HEK293 (cell line): ENCODE measurements at regions not wholly inside any gene's neighbourhood (a gene's known extent, or its start where the extent isn't known, plus 50 kb on each side); places are given as distances from the start of the nearest gene placed in this dataset.

ENCODE experiments used
- CTCF ChIA-PET: fragments of 350-600 bp; formaldehyde crosslinking; extraction: SDS; loops from one replicate; lab custom pipeline; 2021; ENCODE audit warnings: antibody characterized with exemption; lab: Yijun Ruan, JAX
- POLR2A ChIA-PET: fragments of 300-600 bp; formaldehyde crosslinking; extraction: SDS; loops from one replicate; lab custom pipeline; 2020; ENCODE audit warnings: antibody characterized with exemption, inconsistent platforms; lab: Yijun Ruan, JAX
- H3K27ac ChIP-seq: fragments of 200-500 bp; sonication (Bioruptor generic); 2 replicates; pipeline ENCODE4 v1.5.1; 2014; ENCODE audit warnings: low read depth, low read length, control low read depth, inconsistent platforms; ENCODE audit errors: extremely low read depth
- H3K36me3 ChIP-seq, 2 experiments: fragments of 200-500 bp in 1 of 2; sonication (Bioruptor generic) in 1 of 2; 1 replicate in 1 of 2; 2 replicates in 1 of 2; pipeline ENCODE4 v1.5.1; 2014 to 2017; ENCODE audit warnings: inconsistent platforms in 2 of 2, low read length in 2 of 2; ENCODE audit not compliant: control insufficient read depth in 2 of 2, insufficient read depth in 1 of 2
- H3K4me1 ChIP-seq: fragments of 200-500 bp; sonication (Bioruptor generic); 2 replicates; pipeline ENCODE4 v1.5.1; 2014; ENCODE audit warnings: mild to moderate bottlenecking, low read length, inconsistent platforms; ENCODE audit not compliant: control insufficient read depth, insufficient read depth
- H3K4me3 ChIP-seq: 2 replicates; pipeline ENCODE4 v1.5.1; 2011; ENCODE audit warnings: low read depth, mild to moderate bottlenecking, control low read depth, low read length, moderate library complexity
- H3K9me3 ChIP-seq: fragments of 200-500 bp; sonication (Bioruptor generic); 2 replicates; pipeline ENCODE4 v1.5.1; 2014; ENCODE audit warnings: low read depth, low read length, inconsistent platforms; ENCODE audit not compliant: control insufficient read depth, insufficient read depth
- BCL11A ChIP-seq: fragments of 450-650 bp; formaldehyde crosslinking; IDR thresholded peaks from 2 replicates; pipeline ENCODE4 v1.5.1; 2016; ENCODE audit warnings: low read depth, missing biosample characterization, missing genetic modification characterization
- BCL11B ChIP-seq: fragments of 450-650 bp; formaldehyde crosslinking; IDR thresholded peaks from 2 replicates; pipeline ENCODE4 v1.5.1; 2016; ENCODE audit warnings: low read depth, missing biosample characterization, missing genetic modification characterization
- EGR2 ChIP-seq: fragments of 450-650 bp; formaldehyde crosslinking; IDR thresholded peaks from 2 replicates; pipeline ENCODE4 v1.5.1; 2016; ENCODE audit warnings: low read depth, missing biosample characterization, missing genetic modification characterization
- PRDM6 ChIP-seq: fragments of 450-650 bp; formaldehyde crosslinking; IDR thresholded peaks from 2 replicates; pipeline ENCODE4 v1.5.1; 2017; ENCODE audit warnings: missing biosample characterization, missing genetic modification characterization
- RBAK ChIP-seq: fragments of 450-650 bp; formaldehyde crosslinking; IDR thresholded peaks from 2 replicates; pipeline ENCODE4 v1.5.1; 2016; ENCODE audit warnings: missing biosample characterization, missing genetic modification characterization
- ZFP41 ChIP-seq: fragments of 450-650 bp; formaldehyde crosslinking; IDR thresholded peaks from 2 replicates; pipeline ENCODE4 v1.5.1; 2016; ENCODE audit warnings: missing biosample characterization, missing genetic modification characterization, borderline replicate concordance
- ZIC2 ChIP-seq: fragments of 450-650 bp; formaldehyde crosslinking; IDR thresholded peaks from 2 replicates; pipeline ENCODE4 v1.5.1; 2016; ENCODE audit warnings: missing biosample characterization, missing genetic modification characterization
- ZNF23 ChIP-seq: fragments of 450-650 bp; formaldehyde crosslinking; IDR thresholded peaks from 2 replicates; pipeline ENCODE4 v1.5.1; 2016; ENCODE audit warnings: missing biosample characterization, missing genetic modification characterization, borderline replicate concordance
- ZNF266 ChIP-seq: fragments of 450-650 bp; formaldehyde crosslinking; IDR thresholded peaks from 2 replicates; pipeline ENCODE4 v1.5.1; 2016; ENCODE audit warnings: missing biosample characterization, missing genetic modification characterization, low read depth
- ZNF280D ChIP-seq: fragments of 450-650 bp; formaldehyde crosslinking; IDR thresholded peaks from 2 replicates; pipeline ENCODE4 v1.5.1; 2016; ENCODE audit warnings: missing biosample characterization, missing genetic modification characterization
- ZNF510 ChIP-seq: fragments of 450-650 bp; formaldehyde crosslinking; IDR thresholded peaks from 2 replicates; pipeline ENCODE4 v1.5.1; 2018; ENCODE audit warnings: mild to moderate bottlenecking, missing genetic modification characterization, missing biosample characterization; ENCODE audit not compliant: insufficient replicate concordance
- ZNF514 ChIP-seq: fragments of 450-650 bp; formaldehyde crosslinking; IDR thresholded peaks from 2 replicates; pipeline ENCODE4 v1.5.1; 2016; ENCODE audit warnings: missing biosample characterization, missing genetic modification characterization
- ZNF518A ChIP-seq: fragments of 450-650 bp; formaldehyde crosslinking; conservative IDR thresholded peaks from 2 replicates; pipeline ENCODE4 v1.5.1; 2016; ENCODE audit warnings: low read depth, missing biosample characterization, missing genetic modification characterization
- ZNF560 ChIP-seq: fragments of 450-650 bp; formaldehyde crosslinking; IDR thresholded peaks from 2 replicates; pipeline ENCODE4 v1.5.1; 2017; ENCODE audit warnings: missing biosample characterization, missing genetic modification characterization, borderline replicate concordance

GRCh38 chr5:116382032-116382873, 192.4 kb downstream of the SEMA6A start (continued):
- no peak for TF ChIP-seq PRDM6 (tag by site-specific recombination)
- no peak for TF ChIP-seq ZNF510 (tag by site-specific recombination)
- TF ChIP-seq ZNF514 (tag by site-specific recombination), result no peak
- no peak for TF ChIP-seq BCL11A (tag by site-specific recombination)
- TF ChIP-seq ZNF560 (tag by site-specific recombination), result no peak
- TF ChIP-seq BCL11B (tag by site-specific recombination), result no peak

- TF ChIP-seq ZFP41 (tag by site-specific recombination) (no peak), RBAK (tag by site-specific recombination) (no peak), ZNF518A (no peak), ZNF23 (tag by site-specific recombination) (no peak), EGR2 (tag by site-specific recombination) (no peak), ZNF266 (tag by site-specific recombination) (no peak), ZIC2 (tag by site-specific recombination) (no peak), ZNF280D (tag by site-specific recombination) (no peak)
- no peaks in the 10 kb centered on the region for H3K36me3 ChIP-seq
- POLR2A ChIA-PET, result no interaction called here
- no peak overlapping the region for H3K27ac ChIP-seq
- 0 out of 2 replicates have a peak, but pooled peaks cover 3% of the 10 kb centered on the region for H3K4me1 ChIP-seq
- H3K9me3 ChIP-seq, result no peaks in the 10 kb centered on the region
- no peak overlapping the region for H3K4me3 ChIP-seq
- CTCF ChIA-PET, result no interaction called here
Measured at GRCh38 chr5:116381201-116381600, 193.4 kb downstream of the SEMA6A start.
